Fibroblast of the aortic adventitia (primary cell): ENCODE measurements at regions not wholly inside any gene's neighbourhood (a gene's known extent, or its start where the extent isn't known, plus 50 kb on each side); places are given as distances from the start of the nearest gene placed in this dataset.

Experiments used
- DNase-seq: peaks from one replicate; pipeline ENCODE4 v3.0.0-alpha.2; 2010; ENCODE audit warnings: low read depth
- H3K4me3 ChIP-seq: 2 replicates; pipeline ENCODE4 v1.5.1; 2011; ENCODE audit warnings: low read depth, mild to moderate bottlenecking, control low read depth, low read length, moderate library complexity
- CTCF ChIP-seq: IDR thresholded peaks from 2 replicates; pipeline ENCODE4 v1.5.1; 2011; ENCODE audit warnings: mild to moderate bottlenecking, low read length, control low read depth, inconsistent platforms; ENCODE audit not compliant: insufficient read depth

- TF ChIP-seq CTCF: no peak
- no peak for DNase-seq
- no peak overlapping the region for H3K4me3 ChIP-seq
These were observed 98.2 kb upstream of the SERP2 start for GRCh38 chr13:44275381-44275780.

- TF ChIP-seq CTCF: no peak
- no peak for DNase-seq
- H3K4me3 ChIP-seq: no peak overlapping the region
These were observed 97.6 kb upstream of the SERP2 start for GRCh38 chr13:44276061-44276460.

GRCh38 chr13:44277459-44277858 is 96.2 kb upstream of the SERP2 start:
- H3K4me3 ChIP-seq: no peak overlapping the region
- no peak for TF ChIP-seq CTCF

GRCh38 chr13:44278166-44278565 is 95.5 kb upstream of the SERP2 start:
- TF ChIP-seq CTCF: no peak
- DNase-seq: no peak
- H3K4me3 ChIP-seq: no peak overlapping the region

More at GRCh38 chr13:44277459-44277858, 96.2 kb upstream of the SERP2 start:
- no peak for DNase-seq

- no peak for TF ChIP-seq CTCF
- no peak overlapping the region for H3K4me3 ChIP-seq
- peak; percentile 22 for DNase-seq
These were observed 93.2 kb upstream of the SERP2 start for GRCh38 chr13:44280456-44280855.

GRCh38 chr13:44281252-44282000 is 92.2 kb upstream of the SERP2 start:
- DNase-seq: no peak

More at GRCh38 chr13:44281252-44282000, 92.2 kb upstream of the SERP2 start:
- no peak for TF ChIP-seq CTCF
- H3K4me3 ChIP-seq: no peak overlapping the region
